ENCODE measurements at regions not wholly inside any gene's neighbourhood (a gene's known extent, or its start where the extent isn't known, plus 50 kb on each side); places are given as distances from the start of the nearest gene placed in this dataset.

- intact Hi-C loops (cut with DNase I; ENCODE audit: low total_unique reads), result no loop called here
- TF ChIP-seq CTCF (IDR thresholded peaks at IDR 0.05) (no peak), POLR2A (IDR thresholded peaks at IDR 0.05) (no peak)
- no peaks in the 10 kb centered on the region for H3K9me3 ChIP-seq
- H3K4me1 ChIP-seq, result no peaks in the 10 kb centered on the region
- no peak overlapping the region for H3K27ac ChIP-seq
- no peaks in the 10 kb centered on the region for H3K36me3 ChIP-seq (ENCODE audit: low read depth, missing control alignments)
- no peaks in the 10 kb centered on the region for H3K27me3 ChIP-seq
- DNase-seq, result no peak
- no peak overlapping the region for H3K4me3 ChIP-seq
These were observed 581.8 kb upstream of the C9orf72 start for GRCh38 chr9:28155067-28155466.

- no peak for TF ChIP-seq POLR2A (IDR thresholded peaks at IDR 0.05)
- no peak for TF ChIP-seq CTCF (IDR thresholded peaks at IDR 0.05)
- no peak for DNase-seq
- 75 to 79% methylated on average over 2 of the region's 2 CpGs for WGBS, 2 donors
- intact Hi-C loops (cut with DNase I; ENCODE audit: low total_unique reads), result no loop called here
- Histone ChIP-seq H3K27me3 (no peaks in the 10 kb centered on the region), H3K27ac (no peak overlapping the region), H3K9me3 (no peaks in the 10 kb centered on the region), H3K4me3 (no peak overlapping the region), H3K36me3 (ENCODE audit: low read depth, missing control alignments) (no peaks in the 10 kb centered on the region), H3K4me1 (no peaks in the 10 kb centered on the region)
These were observed 582.4 kb upstream of the C9orf72 start for GRCh38 chr9:28155671-28156070.

- intact Hi-C loops (cut with DNase I; ENCODE audit: low total_unique reads), result no loop called here
- Histone ChIP-seq H3K4me1 (no peaks in the 10 kb centered on the region), H3K36me3 (ENCODE audit: low read depth, missing control alignments) (no peaks in the 10 kb centered on the region), H3K9me3 (no peaks in the 10 kb centered on the region), H3K4me3 (no peak overlapping the region), H3K27me3 (no peaks in the 10 kb centered on the region), H3K27ac (no peak overlapping the region)
- no peak for TF ChIP-seq CTCF (IDR thresholded peaks at IDR 0.05)
- no peak for TF ChIP-seq POLR2A (IDR thresholded peaks at IDR 0.05)
- 78 to 83% methylated on average over 1 of the region's 1 CpG for whole genome bisulfite sequencing, 2 donors
- DNase-seq, result no peak
These were observed 585.2 kb upstream of the C9orf72 start for GRCh38 chr9:28158451-28158850.

- Histone ChIP-seq H3K27ac (no peak overlapping the region), H3K36me3 (ENCODE audit: low read depth, missing control alignments) (no peaks in the 10 kb centered on the region), H3K4me3 (no peak overlapping the region), H3K4me1 (no peaks in the 10 kb centered on the region), H3K9me3 (no peaks in the 10 kb centered on the region), H3K27me3 (no peaks in the 10 kb centered on the region)
- intact Hi-C loops (cut with DNase I; ENCODE audit: low total_unique reads), result no loop called here
- no peak for TF ChIP-seq CTCF (IDR thresholded peaks at IDR 0.05)
- no peak for TF ChIP-seq POLR2A (IDR thresholded peaks at IDR 0.05)
- WGBS, 2 donors, result 76 to 86% methylated on average over 3 of the region's 3 CpGs
- no peak for DNase-seq
These were observed 590.3 kb upstream of the C9orf72 start for GRCh38 chr9:28163619-28164018.

- Histone ChIP-seq H3K4me1 (no peaks in the 10 kb centered on the region), H3K4me3 (no peak overlapping the region), H3K27ac (no peak overlapping the region), H3K27me3 (no peaks in the 10 kb centered on the region), H3K36me3 (ENCODE audit: low read depth, missing control alignments) (no peaks in the 10 kb centered on the region), H3K9me3 (no peaks in the 10 kb centered on the region)
- WGBS, 2 donors, result 87 to 94% methylated on average over 2 of the region's 2 CpGs
- DNase-seq, result no peak
- TF ChIP-seq CTCF (IDR thresholded peaks at IDR 0.05) (no peak), POLR2A (IDR thresholded peaks at IDR 0.05) (no peak)
- intact Hi-C loops (cut with DNase I; ENCODE audit: low total_unique reads), result no loop called here
These were observed 592.9 kb upstream of the C9orf72 start for GRCh38 chr9:28166179-28166578.

Measured in testis (tissue), 2 donors.